BLaER1 treated with 17β-estradiol and CSF1 and Interleukin-3, amounts not matched to agents 10 nM and 100 nM (cell line): ENCODE measurements at regions not wholly inside any gene's neighbourhood (a gene's known extent, or its start where the extent isn't known, plus 50 kb on each side); places are given as distances from the start of the nearest gene placed in this dataset.
"Not testable (repeated sequence)": the region's sequence is repeated elsewhere in the genome, so short reads cannot be mapped to it uniquely, and the experiment has no call there.

Experiments
- H3K27ac ChIP-seq, 11 experiments: shearing (Covaris generic); formaldehyde crosslinking; 2 replicates each; pipeline ENCODE4 v1.8.1; 2022
- H3K27me3 ChIP-seq, 11 experiments: shearing (Covaris generic); formaldehyde crosslinking; 2 replicates each; pipeline ENCODE4 v1.8.1; 2022
- H3K36me3 ChIP-seq, 11 experiments: shearing (Covaris generic); formaldehyde crosslinking; 2 replicates each; pipeline ENCODE4 v1.8.1; 2022
- H3K4me1 ChIP-seq, 10 experiments: shearing (Covaris generic); formaldehyde crosslinking; 2 replicates each; pipeline ENCODE4 v1.8.1; 2022
- H3K4me2 ChIP-seq, 11 experiments: shearing (Covaris generic); formaldehyde crosslinking; 2 replicates each; pipeline ENCODE4 v1.8.1; 2022
- H3K4me3 ChIP-seq, 10 experiments: shearing (Covaris generic); formaldehyde crosslinking; 2 replicates each; pipeline ENCODE4 v1.8.1; 2022
- H3K9ac ChIP-seq, 11 experiments: shearing (Covaris generic); formaldehyde crosslinking; 2 replicates each; pipeline ENCODE4 v1.8.1; 2022
- H3K9me3 ChIP-seq, 11 experiments: shearing (Covaris generic); formaldehyde crosslinking; replicated peaks in 1 of 11; 2 replicates each; pipeline ENCODE4 v1.8.1; 2022
- H4K20me1 ChIP-seq, 11 experiments: shearing (Covaris generic); formaldehyde crosslinking; 2 replicates each; pipeline ENCODE4 v1.8.1; 2022
- Cebpa-rat ChIP-seq, 11 experiments: shearing (Covaris generic); IDR thresholded peaks; 2 replicates each; pipeline ENCODE4 v1.8.1; 2022

- Histone ChIP-seq H3K4me3 (no peak overlapping the region), H3K4me2 (peak overlapping the region; percentile 0 to 58 (median 34); a peak in 17 of 22 replicates), H3K9me3 (peaks cover 0 to 7% (median 0%) of the 10 kb centered on the region in 11 experiments; a peak in 5 of 22 replicates), H4K20me1 (no peaks in the 10 kb centered on the region), H3K36me3 (no peaks in the 10 kb centered on the region), H3K27me3 (no peaks in the 10 kb centered on the region), H3K9ac (no peak overlapping the region), H3K4me1 (peaks cover 8 to 24% (median 12%) of the 10 kb centered on the region in 10 experiments), H3K27ac (peak overlapping the region in 2 of 11 experiments; percentile 17 to 31; a peak in 3 of 22 replicates)
- no peak for TF ChIP-seq Cebpa-rat (IDR thresholded peaks at IDR 0.05)
Measured at GRCh38 chr3:31096661-31097395, 202.4 kb upstream of the GADL1 start.

DNA sequence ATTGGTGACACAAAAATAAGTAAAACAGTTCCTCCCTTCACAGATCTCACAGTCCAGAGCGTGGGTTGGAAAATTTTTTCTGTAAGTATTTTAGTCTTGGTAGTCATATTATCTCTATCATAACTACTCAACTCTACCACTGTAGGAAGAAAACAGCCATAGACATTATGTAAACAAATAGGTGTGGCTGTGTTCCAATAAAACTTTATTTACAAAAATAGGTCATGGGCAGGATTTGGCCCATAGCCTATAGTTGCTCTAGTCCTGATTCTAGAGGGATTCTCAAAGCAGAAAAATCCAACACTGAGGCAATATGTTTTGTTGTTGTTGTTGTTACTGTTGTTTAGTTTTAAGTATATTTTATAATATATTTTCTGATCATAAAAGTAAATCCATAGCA is 206.1 kb upstream of the GADL1 start:
- H3K27ac ChIP-seq = no peak overlapping the region
- peaks cover 8 to 19% (median 12%) of the 10 kb centered on the region in 10 experiments for H3K4me1 ChIP-seq
- H3K4me3 ChIP-seq = no peak overlapping the region
- no peaks in the 10 kb centered on the region for H3K36me3 ChIP-seq
- H4K20me1 ChIP-seq = no peaks in the 10 kb centered on the region
- no peaks in the 10 kb centered on the region for H3K27me3 ChIP-seq
- peaks cover 0 to 14% (median 7%) of the 10 kb centered on the region in 11 experiments; a peak in 8 of 22 replicates for H3K9me3 ChIP-seq
- TF ChIP-seq Cebpa-rat (IDR thresholded peaks at IDR 0.05) = no peak
- no peak overlapping the region for H3K4me2 ChIP-seq
- H3K9ac ChIP-seq = no peak overlapping the region

- H3K27ac ChIP-seq, H3K36me3 ChIP-seq, H3K9ac ChIP-seq, H3K4me2 ChIP-seq, H4K20me1 ChIP-seq, H3K27me3 ChIP-seq, H3K4me3 ChIP-seq: not testable (repeated sequence)
- H3K4me1 ChIP-seq = peaks cover 6 to 26% (median 9%) of the 10 kb centered on the region in 10 experiments
- peaks cover 0 to 14% (median 7%) of the 10 kb centered on the region in 11 experiments; a peak in 8 of 22 replicates for H3K9me3 ChIP-seq
Measured at GRCh38 chr3:31101285-31101684, 206.8 kb upstream of the GADL1 start.

- H3K4me2 ChIP-seq = no peak overlapping the region
- no peak for TF ChIP-seq Cebpa-rat (IDR thresholded peaks at IDR 0.05)
- H3K27me3 ChIP-seq = no peaks in the 10 kb centered on the region
- no peak overlapping the region for H3K27ac ChIP-seq
- no peaks in the 10 kb centered on the region for H3K36me3 ChIP-seq
- H3K9ac ChIP-seq = no peak overlapping the region
- no peaks in the 10 kb centered on the region for H4K20me1 ChIP-seq
- peaks cover 0 to 27% (median 0%) of the 10 kb centered on the region in 10 experiments; a peak in 7 of 20 replicates for H3K4me1 ChIP-seq
- H3K4me3 ChIP-seq = no peak overlapping the region
- peaks cover 0 to 14% (median 7%) of the 10 kb centered on the region in 11 experiments; a peak in 8 of 22 replicates for H3K9me3 ChIP-seq
Measured at GRCh38 chr3:31102196-31102879, 207.9 kb upstream of the GADL1 start.

GRCh38 chr3:31103181-31103580 is 208.7 kb upstream of the GADL1 start:
- no peaks in the 10 kb centered on the region for H4K20me1 ChIP-seq
- H3K4me1 ChIP-seq = peaks cover 0 to 27% (median 0%) of the 10 kb centered on the region in 10 experiments; a peak in 6 of 20 replicates
- H3K36me3 ChIP-seq = no peaks in the 10 kb centered on the region
- no peak overlapping the region for H3K4me3 ChIP-seq
- no peak for TF ChIP-seq Cebpa-rat (IDR thresholded peaks at IDR 0.05)
- H3K27me3 ChIP-seq = no peaks in the 10 kb centered on the region
- H3K9me3 ChIP-seq = peaks cover 0 to 14% (median 7%) of the 10 kb centered on the region in 11 experiments; a peak in 8 of 22 replicates
- H3K27ac ChIP-seq = no peak overlapping the region
- no peak overlapping the region for H3K4me2 ChIP-seq
- H3K9ac ChIP-seq = no peak overlapping the region

DNA sequence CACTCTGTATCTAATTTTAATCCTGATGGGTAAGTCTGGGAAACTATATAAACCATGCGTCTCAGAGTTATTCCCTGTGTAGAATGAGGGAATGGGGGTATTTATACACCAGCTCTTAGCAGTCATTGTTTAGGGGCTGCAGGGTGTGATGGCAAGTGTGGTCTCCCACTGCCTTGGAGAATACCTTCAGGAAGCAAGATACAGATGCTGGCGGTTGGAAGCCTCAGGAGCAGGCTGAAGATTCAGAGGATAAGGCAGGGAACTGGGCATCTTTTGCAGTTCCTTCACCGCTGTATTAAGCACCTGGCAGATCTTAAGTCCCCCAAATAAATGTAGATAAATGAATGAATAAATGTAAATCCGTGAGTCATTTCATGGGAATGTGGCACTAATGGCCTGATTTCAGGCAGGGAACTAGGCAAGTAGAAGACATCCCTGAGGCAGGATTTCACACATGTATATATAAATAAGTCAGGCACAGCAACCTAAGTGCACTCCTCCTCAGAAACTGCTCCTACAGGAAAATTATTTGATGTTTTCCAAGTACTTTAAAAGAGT is 209.2 kb upstream of the GADL1 start:
- Histone ChIP-seq H3K36me3 (no peaks in the 10 kb centered on the region), H3K4me1 (peaks cover 0 to 27% (median 0%) of the 10 kb centered on the region in 10 experiments; a peak in 6 of 20 replicates), H3K4me2 (no peak overlapping the region), H3K9ac (no peak overlapping the region), H3K9me3 (peaks cover 0 to 14% (median 7%) of the 10 kb centered on the region in 11 experiments; a peak in 8 of 22 replicates), H3K4me3 (no peak overlapping the region), H3K27ac (no peak overlapping the region), H4K20me1 (no peaks in the 10 kb centered on the region), H3K27me3 (no peaks in the 10 kb centered on the region)
- no peak for TF ChIP-seq Cebpa-rat (IDR thresholded peaks at IDR 0.05)

DNA sequence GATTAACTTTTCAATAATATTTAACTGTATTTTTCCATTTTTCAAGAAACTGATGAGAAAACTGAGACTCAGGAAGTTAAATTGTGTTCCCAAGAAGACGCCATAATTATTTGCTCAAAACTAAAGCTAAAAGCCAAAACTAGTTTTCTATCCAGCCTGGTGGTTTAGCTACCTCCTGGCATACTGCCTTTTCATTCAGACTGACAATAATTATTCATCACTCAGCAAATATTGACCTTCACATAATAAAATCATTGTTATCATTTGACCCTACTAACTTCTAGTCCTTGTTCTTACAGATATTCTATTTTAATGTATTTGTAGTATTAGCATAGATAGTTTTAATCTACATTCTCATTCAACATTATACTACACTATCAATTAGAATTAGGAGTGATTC is 210.6 kb upstream of the GADL1 start:
- Histone ChIP-seq H3K27ac (peak overlapping the region in 1 of 11 experiments; percentile 48; a peak in 1 of 22 replicates), H3K27me3 (no peaks in the 10 kb centered on the region), H3K4me1 (peaks cover 0 to 27% (median 0%) of the 10 kb centered on the region in 10 experiments; a peak in 6 of 20 replicates), H3K4me3 (no peak overlapping the region), H3K9ac (no peak overlapping the region), H4K20me1 (no peaks in the 10 kb centered on the region), H3K4me2 (peak overlapping the region in 3 of 11 experiments; percentile 18 to 57 (median 46); a peak in 4 of 22 replicates), H3K9me3 (peaks cover 0 to 14% (median 7%) of the 10 kb centered on the region in 11 experiments; a peak in 8 of 22 replicates), H3K36me3 (no peaks in the 10 kb centered on the region)
- no peak for TF ChIP-seq Cebpa-rat (IDR thresholded peaks at IDR 0.05)

DNA sequence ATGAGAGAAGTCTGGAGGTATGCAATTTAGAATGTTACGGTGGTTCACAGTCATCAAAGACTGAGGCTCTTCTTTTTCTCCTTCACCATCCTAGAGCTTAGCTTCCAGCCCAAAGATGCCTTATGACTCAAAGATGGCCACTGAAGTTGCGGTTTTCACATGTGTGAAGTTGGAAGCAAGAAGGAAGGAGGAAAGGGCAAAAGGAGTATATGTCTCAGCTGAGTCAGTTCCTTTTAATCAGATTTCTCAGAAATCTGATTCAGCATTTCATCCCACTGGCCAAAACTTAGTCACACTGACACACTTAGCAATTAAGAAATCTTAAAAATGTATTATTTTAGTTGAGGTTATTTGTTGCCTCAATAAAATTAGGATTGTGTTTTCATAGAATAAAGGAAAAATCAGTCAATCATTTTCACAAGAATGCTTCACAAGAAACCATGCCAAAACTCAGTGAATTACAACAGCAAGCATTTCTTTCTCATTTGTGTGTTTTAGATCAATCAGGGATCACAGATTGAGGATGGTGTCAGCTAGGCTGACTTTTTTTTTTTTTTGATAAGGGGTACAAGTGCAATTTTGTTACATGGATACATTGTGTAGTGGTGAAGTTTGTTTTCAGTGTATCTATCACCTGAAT is 211.1 kb upstream of the GADL1 start:
- H3K4me2 ChIP-seq = peak overlapping the region in 3 of 11 experiments; percentile 46 to 57 (median 55); a peak in 6 of 22 replicates
- no peak overlapping the region for H3K9ac ChIP-seq
- no peaks in the 10 kb centered on the region for H3K27me3 ChIP-seq
- no peak for TF ChIP-seq Cebpa-rat (IDR thresholded peaks at IDR 0.05)
- peaks cover 0 to 14% (median 7%) of the 10 kb centered on the region in 11 experiments; a peak in 8 of 22 replicates for H3K9me3 ChIP-seq
- no peaks in the 10 kb centered on the region for H4K20me1 ChIP-seq
- peak overlapping the region in 2 of 11 experiments; percentile 22 to 48; a peak in 2 of 22 replicates for H3K27ac ChIP-seq
- peaks cover 0 to 27% (median 0%) of the 10 kb centered on the region in 10 experiments; a peak in 6 of 20 replicates for H3K4me1 ChIP-seq
- H3K4me3 ChIP-seq = no peak overlapping the region
- no peaks in the 10 kb centered on the region for H3K36me3 ChIP-seq
